ENCODE measurements at regions not wholly inside any gene's neighbourhood (a gene's known extent, or its start where the extent isn't known, plus 50 kb on each side); places are given as distances from the start of the nearest gene placed in this dataset.

DNA sequence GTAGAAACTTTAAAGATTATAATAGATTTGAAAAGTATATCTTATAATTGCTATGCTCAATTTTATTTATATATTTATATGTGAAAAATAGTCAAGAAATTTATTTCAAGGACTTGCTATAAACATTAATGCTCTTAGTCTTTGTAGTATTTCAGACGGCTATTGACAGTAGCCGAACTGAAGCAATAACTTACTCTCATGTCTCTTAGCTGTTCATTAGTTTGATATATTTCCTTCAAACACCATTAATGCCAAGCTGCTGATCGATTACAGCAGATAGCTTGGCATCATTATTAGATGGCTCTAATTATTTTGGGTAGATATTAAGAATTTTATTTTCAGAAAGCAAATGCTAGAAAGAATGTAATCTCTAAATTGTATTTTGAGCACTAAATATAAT lies 1151.5 kb upstream of the SPRY2 start:
- H3K4me3 Mint-ChIP-seq, result no peak overlapping the region
- no peak for DNase-seq
- Histone ChIP-seq H3K27ac (ENCODE audit: low read depth in 1 of 2, low read length in 2 of 2) (no peak overlapping the region), H3K27me3 (ENCODE audit: control insufficient read depth in 2 of 2, insufficient read depth in 2 of 2, low read length in 2 of 2) (no peaks in the 10 kb centered on the region), H3K4me3 (replicated peaks in 1 of 3; ENCODE audit: low read depth in 2 of 3, low read length in 3 of 3) (no peak overlapping the region), H3K4me2 (replicated peaks; ENCODE audit: extremely low read depth, low read length, poor library complexity, severe bottlenecking) (no peak overlapping the region), H3K36me3 (replicated peaks in 1 of 2; ENCODE audit: control insufficient read depth in 1 of 2, insufficient read depth in 2 of 2, low read length in 2 of 2) (no peaks in the 10 kb centered on the region), H4K20me1 (ENCODE audit: insufficient read depth, low read length) (no peaks in the 10 kb centered on the region), H3K9me3 (replicated peaks in 1 of 2; ENCODE audit: control insufficient read depth in 1 of 2, insufficient read depth in 1 of 2, low read length in 2 of 2) (no peaks in the 10 kb centered on the region), H3K4me1 (ENCODE audit: control insufficient read depth in 1 of 2, insufficient read depth in 2 of 2, low read length in 2 of 2) (no peaks in the 10 kb centered on the region), H3K79me2 (ENCODE audit: insufficient read depth, low read length) (no peaks in the 10 kb centered on the region), H2AFZ (ENCODE audit: insufficient read depth, low read depth, low read length, poor library complexity, severe bottlenecking) (no peak overlapping the region), H3K9ac (ENCODE audit: insufficient read depth, low read length, poor library complexity, severe bottlenecking) (no peak overlapping the region)
- peaks cover 0 to 2% (median 0%) of the 10 kb centered on the region in 7 donors for H3K9me3 Mint-ChIP-seq
- TF ChIP-seq, protein P1, sequence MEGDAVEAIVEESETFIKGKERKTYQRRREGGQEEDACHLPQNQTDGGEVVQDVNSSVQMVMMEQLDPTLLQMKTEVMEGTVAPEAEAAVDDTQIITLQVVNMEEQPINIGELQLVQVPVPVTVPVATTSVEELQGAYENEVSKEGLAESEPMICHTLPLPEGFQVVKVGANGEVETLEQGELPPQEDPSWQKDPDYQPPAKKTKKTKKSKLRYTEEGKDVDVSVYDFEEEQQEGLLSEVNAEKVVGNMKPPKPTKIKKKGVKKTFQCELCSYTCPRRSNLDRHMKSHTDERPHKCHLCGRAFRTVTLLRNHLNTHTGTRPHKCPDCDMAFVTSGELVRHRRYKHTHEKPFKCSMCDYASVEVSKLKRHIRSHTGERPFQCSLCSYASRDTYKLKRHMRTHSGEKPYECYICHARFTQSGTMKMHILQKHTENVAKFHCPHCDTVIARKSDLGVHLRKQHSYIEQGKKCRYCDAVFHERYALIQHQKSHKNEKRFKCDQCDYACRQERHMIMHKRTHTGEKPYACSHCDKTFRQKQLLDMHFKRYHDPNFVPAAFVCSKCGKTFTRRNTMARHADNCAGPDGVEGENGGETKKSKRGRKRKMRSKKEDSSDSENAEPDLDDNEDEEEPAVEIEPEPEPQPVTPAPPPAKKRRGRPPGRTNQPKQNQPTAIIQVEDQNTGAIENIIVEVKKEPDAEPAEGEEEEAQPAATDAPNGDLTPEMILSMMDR (IDR thresholded peaks at IDR 0.05), result no peak
- WGBS (ENCODE audit: insufficient coverage), result no CpG with 5 or more reads among the region's 3 CpGs
- intact Hi-C loops (cut with micrococcal nuclease), result no loop called here
- H3K36me3 Mint-ChIP-seq, result no peaks in the 10 kb centered on the region
- no peaks in the 10 kb centered on the region for H3K27me3 Mint-ChIP-seq (ENCODE audit: low read depth in 3 of 3)
- H3K4me1 Mint-ChIP-seq, result no peaks in the 10 kb centered on the region
- H3K27ac Mint-ChIP-seq, result no peak overlapping the region

GRCh38 chr13:81488021-81488420 lies 1147.1 kb upstream of the SPRY2 start:
- no peak overlapping the region for H3K4me3 ChIP-seq (replicated peaks in 1 of 3; ENCODE audit: low read depth in 2 of 3, low read length in 3 of 3)

More at GRCh38 chr13:81488021-81488420, 1147.1 kb upstream of the SPRY2 start:
- no peak for DNase-seq
- no peaks in the 10 kb centered on the region for H4K20me1 ChIP-seq (ENCODE audit: insufficient read depth, low read length)
- TF ChIP-seq, protein P1 (IDR thresholded peaks at IDR 0.05), result no peak
- H3K27ac Mint-ChIP-seq, result no peak overlapping the region
- peaks cover 0 to 3% (median 2%) of the 10 kb centered on the region in 7 donors for H3K9me3 Mint-ChIP-seq
- H3K27me3 Mint-ChIP-seq (ENCODE audit: low read depth in 3 of 3), result no peaks in the 10 kb centered on the region
- H3K27ac ChIP-seq (ENCODE audit: low read depth in 1 of 2, low read length in 2 of 2), result no peak overlapping the region
- intact Hi-C loops (cut with micrococcal nuclease), result no loop called here
- H2AFZ ChIP-seq (ENCODE audit: insufficient read depth, low read depth, low read length, poor library complexity, severe bottlenecking), result no peak overlapping the region
- no peak overlapping the region for H3K4me3 Mint-ChIP-seq
- no peaks in the 10 kb centered on the region for H3K4me1 ChIP-seq (ENCODE audit: control insufficient read depth in 1 of 2, insufficient read depth in 2 of 2, low read length in 2 of 2)
- no peaks in the 10 kb centered on the region for H3K27me3 ChIP-seq (ENCODE audit: control insufficient read depth in 2 of 2, insufficient read depth in 2 of 2, low read length in 2 of 2)
- no peaks in the 10 kb centered on the region for H3K9me3 ChIP-seq (replicated peaks in 1 of 2; ENCODE audit: control insufficient read depth in 1 of 2, insufficient read depth in 1 of 2, low read length in 2 of 2)
- WGBS (ENCODE audit: insufficient coverage), result no CpG with 5 or more reads among the region's 1 CpG
- H3K9ac ChIP-seq (ENCODE audit: insufficient read depth, low read length, poor library complexity, severe bottlenecking), result no peak overlapping the region
- H3K4me2 ChIP-seq (replicated peaks; ENCODE audit: extremely low read depth, low read length, poor library complexity, severe bottlenecking), result no peak overlapping the region
- H3K79me2 ChIP-seq (ENCODE audit: insufficient read depth, low read length), result no peaks in the 10 kb centered on the region
- H3K36me3 ChIP-seq (replicated peaks in 1 of 2; ENCODE audit: control insufficient read depth in 1 of 2, insufficient read depth in 2 of 2, low read length in 2 of 2), result no peaks in the 10 kb centered on the region
- H3K36me3 Mint-ChIP-seq, result no peaks in the 10 kb centered on the region
- no peaks in the 10 kb centered on the region for H3K4me1 Mint-ChIP-seq

Measured in CD14-positive monocyte (primary cell).